Mesendoderm (in vitro differentiated cells): ENCODE measurements at regions not wholly inside any gene's neighbourhood (a gene's known extent, or its start where the extent isn't known, plus 50 kb on each side); places are given as distances from the start of the nearest gene placed in this dataset.

Source experiments
- DNase-seq: peaks from one replicate; pipeline ENCODE4 v3.0.0; 2013
- H2AK5ac ChIP-seq: 2 replicates; pipeline ENCODE4 v1.6.1; 2013; ENCODE audit warnings: low read length, inconsistent platforms
- H2BK120ac ChIP-seq: 2 replicates; pipeline ENCODE4 v1.6.1; 2013; ENCODE audit warnings: low read depth, mild to moderate bottlenecking, low read length, moderate library complexity, mixed read lengths
- H2BK15ac ChIP-seq: replicated peaks from 2 replicates; pipeline ENCODE4 v1.6.1; 2013; ENCODE audit warnings: low read depth, mild to moderate bottlenecking, moderate library complexity
- H2BK5ac ChIP-seq: 2 replicates; pipeline ENCODE4 v1.6.1; 2013; ENCODE audit warnings: low read length, inconsistent platforms
- H3K18ac ChIP-seq: 2 replicates; pipeline ENCODE4 v1.6.1; 2013; ENCODE audit warnings: mild to moderate bottlenecking, low read length, mixed read lengths
- H3K23ac ChIP-seq: one replicate; pipeline ENCODE4 v1.6.1; 2013; ENCODE audit warnings: low read length
- H3K27ac ChIP-seq: 2 replicates; pipeline ENCODE4 v1.5.1; 2013; ENCODE audit warnings: low read depth, mild to moderate bottlenecking, inconsistent platforms, low read length, moderate library complexity
- H3K27me3 ChIP-seq: 2 replicates; pipeline ENCODE4 v1.6.1; 2013; ENCODE audit warnings: low read length, control low read depth, mild to moderate bottlenecking, inconsistent platforms; ENCODE audit not compliant: insufficient read depth, poor library complexity
- H3K36me3 ChIP-seq: 2 replicates; pipeline ENCODE4 v1.6.1; 2013; ENCODE audit warnings: low read length, inconsistent platforms; ENCODE audit not compliant: control insufficient read depth, insufficient read depth
- H3K4ac ChIP-seq: one replicate; pipeline ENCODE4 v1.6.1; 2013; ENCODE audit warnings: low read depth, mild to moderate bottlenecking, low read length, moderate library complexity
- H3K4me1 ChIP-seq: 2 replicates; pipeline ENCODE4 v1.6.1; 2013; ENCODE audit warnings: low read depth, low read length, inconsistent platforms; ENCODE audit not compliant: control insufficient read depth
- H3K4me2 ChIP-seq: 2 replicates; pipeline ENCODE4 v1.6.1; 2013; ENCODE audit warnings: low read length
- H3K4me3 ChIP-seq: 2 replicates; pipeline ENCODE4 v1.5.1; 2013; ENCODE audit warnings: mild to moderate bottlenecking, low read length
- H3K56ac ChIP-seq: one replicate; pipeline ENCODE4 v1.6.1; 2013; ENCODE audit warnings: low read length
- H3K79me1 ChIP-seq: 2 replicates; pipeline ENCODE4 v1.6.1; 2013; ENCODE audit warnings: low read length, inconsistent platforms
- H3K79me2 ChIP-seq: 2 replicates; pipeline ENCODE4 v1.6.1; 2013; ENCODE audit warnings: mild to moderate bottlenecking, low read length; ENCODE audit not compliant: control insufficient read depth, insufficient read depth
- H3K9ac ChIP-seq: 2 replicates; pipeline ENCODE4 v1.6.1; 2013; ENCODE audit warnings: low read length, inconsistent platforms
- H4K5ac ChIP-seq: one replicate; pipeline ENCODE4 v1.6.1; 2013; ENCODE audit warnings: low read length
- H4K8ac ChIP-seq: one replicate; pipeline ENCODE4 v1.6.1; 2013; ENCODE audit warnings: low read depth, mild to moderate bottlenecking, control low read depth, low read length, moderate library complexity
- WGBS: extraction: QIAGEN DNeasy Blood & Tissue Kit; methylation state at CpG from one replicate; pipeline ENCODE4 v1.1.7; 2013; ENCODE audit warnings: low lambda C conversion rate, missing lambda C conversion rate; ENCODE audit not compliant: insufficient coverage; ENCODE audit errors: extremely low coverage; 5-methylcytosine and 5-hydroxymethylcytosine counted together

DNA sequence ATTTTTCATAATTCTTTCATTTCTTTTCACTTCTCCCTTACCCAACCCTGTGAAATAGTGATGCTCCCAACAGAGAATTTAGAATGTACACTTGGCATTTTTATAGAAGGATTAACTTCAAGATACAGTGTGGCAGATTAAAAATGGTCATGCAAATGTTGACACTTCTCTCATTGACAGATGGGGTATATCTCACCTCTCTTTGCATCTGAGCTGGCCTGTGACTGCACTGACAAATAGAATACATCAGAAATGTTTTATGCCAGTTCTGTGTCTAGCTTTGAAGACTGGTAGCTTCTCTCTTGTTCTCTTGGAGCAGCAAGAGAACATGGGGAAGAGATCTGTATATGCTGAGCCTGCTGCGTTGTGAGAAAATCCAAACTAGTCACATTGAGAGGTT, 949.6 kb downstream of the CDH11 start:
- no peak overlapping the region for H3K4me3 ChIP-seq
- no peak overlapping the region for H3K23ac ChIP-seq
- no CpG with 5 or more reads among the region's 1 CpG for WGBS
- H3K27ac ChIP-seq = no peak overlapping the region
- no peaks in the 10 kb centered on the region for H3K79me1 ChIP-seq
- no peaks in the 10 kb centered on the region for H3K4me1 ChIP-seq
- no peaks in the 10 kb centered on the region for H3K36me3 ChIP-seq
- H2BK15ac ChIP-seq = no peak overlapping the region
- DNase-seq = no peak
- H2AK5ac ChIP-seq = no peak overlapping the region
- no peak overlapping the region for H4K8ac ChIP-seq
- H3K9ac ChIP-seq = no peak overlapping the region
- H3K27me3 ChIP-seq = no peaks in the 10 kb centered on the region
- H2BK5ac ChIP-seq = no peak overlapping the region
- H3K79me2 ChIP-seq = no peaks in the 10 kb centered on the region
- no peak overlapping the region for H3K56ac ChIP-seq
- H4K5ac ChIP-seq = no peak overlapping the region
- no peak overlapping the region for H3K18ac ChIP-seq
- no peak overlapping the region for H3K4ac ChIP-seq
- H3K4me2 ChIP-seq = no peak overlapping the region
- no peak overlapping the region for H2BK120ac ChIP-seq

DNA sequence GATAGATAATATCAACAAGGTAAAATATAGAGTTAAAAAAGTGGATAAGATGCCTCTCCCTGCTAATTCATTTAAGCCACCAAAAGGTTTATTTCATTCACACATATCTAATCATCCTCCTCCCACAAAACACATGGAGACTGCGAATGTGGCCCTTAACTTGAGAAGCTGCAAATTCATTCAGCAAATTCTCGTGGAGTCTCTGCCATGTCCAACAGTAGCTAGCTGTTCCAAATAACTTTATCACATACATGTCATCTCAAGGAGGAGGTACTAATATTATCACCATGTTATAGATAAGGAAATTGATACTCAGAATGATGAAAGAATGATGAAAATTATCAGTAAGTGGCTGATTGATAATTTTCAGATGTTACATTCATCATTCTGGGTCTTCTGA, 950.2 kb downstream of the CDH11 start:
- Histone ChIP-seq H2AK5ac (no peak overlapping the region), H3K4me2 (no peak overlapping the region), H3K79me2 (no peaks in the 10 kb centered on the region), H2BK15ac (no peak overlapping the region), H4K8ac (no peak overlapping the region), H3K18ac (no peak overlapping the region), H3K9ac (no peak overlapping the region), H3K4ac (no peak overlapping the region), H3K4me1 (no peaks in the 10 kb centered on the region), H4K5ac (no peak overlapping the region), H3K36me3 (no peaks in the 10 kb centered on the region), H3K23ac (no peak overlapping the region), H2BK5ac (no peak overlapping the region), H3K79me1 (no peaks in the 10 kb centered on the region), H3K4me3 (no peak overlapping the region), H3K27ac (no peak overlapping the region), H2BK120ac (no peak overlapping the region), H3K56ac (no peak overlapping the region), H3K27me3 (no peaks in the 10 kb centered on the region)
- no peak for DNase-seq
- WGBS = no CpG with 5 or more reads among the region's 2 CpGs

DNA sequence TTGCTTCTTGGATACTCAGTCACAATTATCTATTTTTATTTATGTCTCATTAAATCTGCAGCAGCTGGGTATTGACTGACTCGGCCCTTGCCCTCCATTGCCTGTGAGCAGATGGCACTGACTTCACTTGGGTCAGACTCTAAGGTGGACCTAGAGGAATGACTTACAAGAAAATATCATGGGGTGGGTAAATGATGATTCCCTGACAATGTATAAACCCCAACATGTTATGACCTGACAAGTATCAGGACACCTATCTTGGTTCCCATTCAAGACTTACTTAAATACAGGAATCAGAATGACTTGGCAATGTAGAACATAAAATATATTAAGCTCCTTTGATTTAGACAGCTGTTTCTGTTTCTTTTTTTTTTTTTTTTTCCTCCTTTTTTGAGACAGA, 953.5 kb downstream of the CDH11 start:
- H3K79me1 ChIP-seq = no peaks in the 10 kb centered on the region
- H3K27me3 ChIP-seq = no peaks in the 10 kb centered on the region
- H3K4me3 ChIP-seq = no peak overlapping the region
- H3K56ac ChIP-seq = no peak overlapping the region
- no peak overlapping the region for H3K23ac ChIP-seq
- no peak overlapping the region for H3K4ac ChIP-seq
- H4K5ac ChIP-seq = no peak overlapping the region
- H3K9ac ChIP-seq = no peak overlapping the region
- H2BK5ac ChIP-seq = no peak overlapping the region
- no peak overlapping the region for H4K8ac ChIP-seq
- no peaks in the 10 kb centered on the region for H3K36me3 ChIP-seq
- H2BK120ac ChIP-seq = no peak overlapping the region
- no peak for DNase-seq
- H3K4me2 ChIP-seq = no peak overlapping the region
- no peaks in the 10 kb centered on the region for H3K79me2 ChIP-seq
- no peaks in the 10 kb centered on the region for H3K4me1 ChIP-seq
- whole genome bisulfite sequencing = no CpG with 5 or more reads among the region's 1 CpG
- H2BK15ac ChIP-seq = no peak overlapping the region
- H3K27ac ChIP-seq = no peak overlapping the region
- no peak overlapping the region for H3K18ac ChIP-seq
- H2AK5ac ChIP-seq = no peak overlapping the region

DNA sequence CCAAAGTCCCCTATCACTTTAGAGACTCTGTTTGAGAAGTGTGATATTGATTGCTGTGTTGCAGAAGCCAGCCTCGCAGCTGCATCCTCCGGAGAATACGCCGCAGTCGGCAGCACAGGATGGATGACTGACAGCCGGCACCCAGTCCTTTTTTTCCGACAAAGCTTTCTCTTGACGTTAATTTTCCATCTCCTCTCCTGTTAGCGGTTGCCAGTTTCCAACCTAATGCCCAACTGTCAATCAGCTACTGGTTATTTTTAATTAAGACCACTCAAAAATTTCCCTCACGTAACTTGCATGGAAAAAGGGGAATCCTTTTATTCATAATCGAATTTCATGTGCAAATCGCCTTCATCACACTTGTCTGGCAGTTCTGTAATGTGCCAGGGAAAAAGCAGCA, 953.9 kb downstream of the CDH11 start:
- no peak for DNase-seq
- Histone ChIP-seq H2AK5ac (no peak overlapping the region), H3K4me1 (no peaks in the 10 kb centered on the region), H2BK120ac (no peak overlapping the region), H3K18ac (no peak overlapping the region), H2BK5ac (no peak overlapping the region), H4K8ac (no peak overlapping the region), H3K4me2 (no peak overlapping the region), H3K23ac (no peak overlapping the region), H3K4ac (no peak overlapping the region), H2BK15ac (no peak overlapping the region), H3K27ac (no peak overlapping the region), H3K56ac (no peak overlapping the region), H3K4me3 (no peak overlapping the region), H3K79me2 (no peaks in the 10 kb centered on the region), H3K9ac (no peak overlapping the region), H4K5ac (no peak overlapping the region), H3K79me1 (no peaks in the 10 kb centered on the region), H3K36me3 (no peaks in the 10 kb centered on the region), H3K27me3 (no peaks in the 10 kb centered on the region)
- no CpG with 5 or more reads among the region's 12 CpGs for WGBS

DNA sequence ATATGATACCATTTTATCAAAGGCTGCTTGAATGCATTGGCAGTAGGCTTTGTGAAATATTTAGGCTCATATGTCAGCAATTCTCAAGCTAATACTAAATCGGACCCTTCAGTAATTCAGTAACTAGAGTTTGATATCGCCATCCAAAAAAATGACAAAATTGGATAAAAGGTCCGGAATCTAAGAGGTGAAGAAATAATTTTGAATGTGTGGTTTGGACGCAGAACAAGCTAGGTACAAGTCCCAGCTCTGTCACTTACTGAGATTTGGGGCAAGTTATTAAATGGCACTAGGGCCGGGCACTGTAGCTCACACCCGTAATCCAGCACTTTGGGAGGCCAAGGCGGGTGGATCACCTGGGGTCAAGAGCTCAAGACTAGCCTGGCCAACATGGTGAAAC, 956.5 kb downstream of the CDH11 start:
- no peak overlapping the region for H3K27ac ChIP-seq
- no peak overlapping the region for H4K8ac ChIP-seq
- no peaks in the 10 kb centered on the region for H3K79me1 ChIP-seq
- no peak overlapping the region for H3K4ac ChIP-seq
- H2AK5ac ChIP-seq = no peak overlapping the region
- no peak overlapping the region for H3K23ac ChIP-seq
- no peak overlapping the region for H4K5ac ChIP-seq
- H3K9ac ChIP-seq = no peak overlapping the region
- no peak overlapping the region for H3K56ac ChIP-seq
- no peaks in the 10 kb centered on the region for H3K27me3 ChIP-seq
- WGBS = no CpG with 5 or more reads among the region's 7 CpGs
- H3K4me3 ChIP-seq = no peak overlapping the region
- no peak overlapping the region for H3K4me2 ChIP-seq
- H3K4me1 ChIP-seq = no peaks in the 10 kb centered on the region
- no peak overlapping the region for H2BK120ac ChIP-seq
- no peaks in the 10 kb centered on the region for H3K36me3 ChIP-seq
- H3K79me2 ChIP-seq = no peaks in the 10 kb centered on the region
- no peak overlapping the region for H2BK15ac ChIP-seq
- H3K18ac ChIP-seq = no peak overlapping the region
- DNase-seq = no peak
- no peak overlapping the region for H2BK5ac ChIP-seq

DNA sequence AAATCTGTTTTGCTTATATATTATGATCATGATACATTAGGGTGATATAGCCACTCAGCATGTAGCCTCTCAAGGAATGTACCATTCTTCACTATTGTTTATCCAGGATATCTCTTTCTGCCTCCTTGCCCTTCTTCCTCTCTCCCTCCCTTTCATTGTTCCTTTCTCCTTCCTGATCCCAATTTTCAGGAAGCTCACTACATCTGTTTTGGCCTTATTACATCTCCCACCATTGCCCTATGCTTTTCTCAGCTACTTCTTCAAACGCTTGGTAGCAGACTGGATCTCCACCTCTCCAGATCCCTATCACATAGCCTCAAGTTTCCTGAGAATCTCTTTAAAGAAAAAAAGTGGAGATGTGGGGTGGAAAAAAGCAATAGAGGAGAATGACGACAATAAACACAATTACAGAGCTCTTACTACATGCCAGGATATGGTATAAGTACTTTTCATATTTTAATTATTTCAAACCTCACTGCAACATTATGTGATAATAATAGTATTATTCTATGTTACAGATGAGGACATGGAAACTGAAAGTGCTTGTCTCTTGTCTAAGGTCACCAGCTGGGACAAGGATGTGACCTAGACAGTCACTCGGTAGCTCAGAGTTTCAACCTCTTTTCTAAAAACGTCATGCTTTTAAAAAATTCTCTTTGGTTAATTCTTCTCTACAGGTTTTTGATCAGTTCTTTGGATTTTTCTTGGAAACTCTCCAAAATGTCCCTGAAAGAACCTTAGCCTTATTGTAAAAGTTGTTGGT, 959.1 kb downstream of the CDH11 start:
- no peak overlapping the region for H3K27ac ChIP-seq
- H3K56ac ChIP-seq = no peak overlapping the region
- H3K79me1 ChIP-seq = no peaks in the 10 kb centered on the region
- H3K27me3 ChIP-seq = no peaks in the 10 kb centered on the region
- no peak overlapping the region for H3K4ac ChIP-seq
- no peak overlapping the region for H2BK120ac ChIP-seq
- H3K23ac ChIP-seq = no peak overlapping the region
- DNase-seq = no peak
- no peak overlapping the region for H3K18ac ChIP-seq
- no peak overlapping the region for H3K4me2 ChIP-seq
- H3K9ac ChIP-seq = no peak overlapping the region
- no peak overlapping the region for H2BK15ac ChIP-seq
- H2AK5ac ChIP-seq = no peak overlapping the region
- no peak overlapping the region for H4K8ac ChIP-seq
- H4K5ac ChIP-seq = no peak overlapping the region
- H3K79me2 ChIP-seq = no peaks in the 10 kb centered on the region
- H3K36me3 ChIP-seq = no peaks in the 10 kb centered on the region
- H3K4me1 ChIP-seq = no peaks in the 10 kb centered on the region
- no peak overlapping the region for H3K4me3 ChIP-seq
- WGBS = no CpG with 5 or more reads among the region's 4 CpGs
- no peak overlapping the region for H2BK5ac ChIP-seq
